Astrocyte of the hippocampus (primary cell): ENCODE measurements at regions not wholly inside any gene's neighbourhood (a gene's known extent, or its start where the extent isn't known, plus 50 kb on each side); places are given as distances from the start of the nearest gene placed in this dataset.

Experiments
- DNase-seq: peaks from one replicate; pipeline ENCODE4 v3.0.0; 2011; ENCODE audit warnings: low read depth, low spot score

GRCh38 chr6:157772820-157773219, 50.2 kb upstream of the SNX9 start:
- DNase-seq, result no peak
